Activated T-cell treated with anti-CD3 and anti-CD28 coated beads, Interleukin-2, amount 50 U/mL, for 24 hours (primary cell): ENCODE measurements at regions not wholly inside any gene's neighbourhood (a gene's known extent, or its start where the extent isn't known, plus 50 kb on each side); places are given as distances from the start of the nearest gene placed in this dataset.

Experiments
- DNase-seq: peaks from one replicate; pipeline ENCODE4 v3.0.0-alpha.2; 2020
- H3K27ac Mint-ChIP-seq: 2 replicates; pipeline ENCODE4 v1.8.0; 2020; ENCODE audit warnings: mild to moderate bottlenecking, mixed read lengths
- H3K27me3 Mint-ChIP-seq: 2 replicates; pipeline ENCODE4 v1.8.0; 2020; ENCODE audit warnings: mixed read lengths
- H3K36me3 Mint-ChIP-seq: 2 replicates; pipeline ENCODE4 v1.8.0; 2020; ENCODE audit warnings: low read depth, mixed read lengths
- H3K4me1 Mint-ChIP-seq: 2 replicates; pipeline ENCODE4 v1.8.0; 2020; ENCODE audit warnings: low read depth, mixed read lengths
- H3K4me3 Mint-ChIP-seq: 2 replicates; pipeline ENCODE4 v1.8.0; 2020; ENCODE audit warnings: mild to moderate bottlenecking, moderate library complexity, mixed read lengths
- H3K9me3 Mint-ChIP-seq: 2 replicates; pipeline ENCODE4 v1.8.0; 2020; ENCODE audit warnings: mixed read lengths

DNA sequence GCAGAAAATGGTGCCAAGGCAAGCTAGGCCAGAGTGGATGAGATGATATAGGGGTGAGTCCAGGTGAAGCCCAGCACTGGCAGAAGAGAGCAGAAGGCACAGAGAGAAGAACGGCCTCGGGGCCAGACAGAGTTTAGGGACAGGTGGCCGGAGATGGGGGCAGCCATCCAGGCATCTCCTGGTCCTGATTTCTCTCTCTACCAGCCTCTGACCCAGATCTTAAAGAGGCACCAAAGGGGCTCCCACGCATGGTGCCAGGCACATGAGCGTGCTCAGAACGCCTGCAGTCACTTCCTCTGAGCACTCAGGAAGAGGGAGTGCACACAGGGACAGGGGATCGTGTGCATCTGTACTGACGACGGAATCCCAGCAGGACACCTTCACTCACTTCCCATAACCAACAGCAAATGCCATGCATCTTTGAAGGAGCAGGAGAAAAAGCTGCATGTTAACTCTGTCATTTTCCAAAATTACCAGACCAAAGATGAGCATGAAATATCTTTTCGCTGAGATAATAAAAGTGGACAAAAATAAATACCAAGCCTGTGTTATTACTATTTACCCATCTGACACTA is 427.8 kb upstream of the MYT1L start:
- Mint-ChIP-seq H3K36me3 (no peaks in the 10 kb centered on the region), H3K4me3 (no peak overlapping the region), H3K9me3 (peaks cover 4% of the 10 kb centered on the region), H3K27ac (no peak overlapping the region), H3K27me3 (no peaks in the 10 kb centered on the region), H3K4me1 (no peaks in the 10 kb centered on the region)
- no peak for DNase-seq

DNA sequence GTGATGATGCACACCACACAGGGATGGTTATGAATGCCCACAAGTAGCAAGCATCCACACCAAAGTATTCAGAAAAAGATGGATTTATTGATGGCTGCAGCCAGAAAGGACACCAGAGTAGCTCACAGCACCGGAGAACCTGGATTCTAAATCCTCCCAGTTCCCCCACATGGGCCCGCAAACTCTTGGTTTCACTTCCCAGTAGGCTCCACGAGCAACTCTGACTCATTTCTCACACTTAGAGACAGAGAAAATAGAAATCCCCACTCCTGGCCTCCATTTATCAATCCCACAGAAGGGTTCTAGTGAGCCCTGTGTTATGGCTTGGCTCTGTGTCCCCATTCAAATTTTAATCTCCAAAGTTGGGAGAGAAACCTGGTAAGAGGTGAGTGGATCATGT is 426.7 kb upstream of the MYT1L start:
- DNase-seq, result no peak
- Mint-ChIP-seq H3K4me1 (no peaks in the 10 kb centered on the region), H3K4me3 (no peak overlapping the region), H3K27ac (no peak overlapping the region), H3K9me3 (peaks cover 10% of the 10 kb centered on the region), H3K27me3 (no peaks in the 10 kb centered on the region), H3K36me3 (no peaks in the 10 kb centered on the region)

DNA sequence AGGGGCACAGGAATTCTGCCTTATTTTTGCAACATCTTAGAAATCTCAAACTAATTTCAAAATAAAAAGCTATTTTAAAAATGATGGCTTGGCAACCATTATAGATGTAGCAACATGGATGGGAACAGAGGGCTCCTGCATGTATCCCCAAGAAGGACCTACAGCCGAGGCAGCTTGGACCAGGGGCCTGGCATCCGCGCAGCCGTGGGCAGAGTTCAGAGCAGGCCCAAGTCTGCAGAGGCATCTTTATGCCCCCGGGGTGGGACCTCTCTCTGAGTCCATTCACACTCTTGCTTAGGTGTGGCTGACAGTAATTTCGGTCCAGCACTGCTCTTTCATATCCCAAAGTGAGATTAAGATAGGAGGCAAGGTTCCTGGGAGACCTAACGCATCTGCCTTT is 425.8 kb upstream of the MYT1L start:
- H3K27ac Mint-ChIP-seq, result no peak overlapping the region
- H3K9me3 Mint-ChIP-seq, result peaks cover 11% of the 10 kb centered on the region
- no peak for DNase-seq
- no peaks in the 10 kb centered on the region for H3K27me3 Mint-ChIP-seq
- no peaks in the 10 kb centered on the region for H3K4me1 Mint-ChIP-seq
- H3K36me3 Mint-ChIP-seq, result no peaks in the 10 kb centered on the region
- no peak overlapping the region for H3K4me3 Mint-ChIP-seq

DNA sequence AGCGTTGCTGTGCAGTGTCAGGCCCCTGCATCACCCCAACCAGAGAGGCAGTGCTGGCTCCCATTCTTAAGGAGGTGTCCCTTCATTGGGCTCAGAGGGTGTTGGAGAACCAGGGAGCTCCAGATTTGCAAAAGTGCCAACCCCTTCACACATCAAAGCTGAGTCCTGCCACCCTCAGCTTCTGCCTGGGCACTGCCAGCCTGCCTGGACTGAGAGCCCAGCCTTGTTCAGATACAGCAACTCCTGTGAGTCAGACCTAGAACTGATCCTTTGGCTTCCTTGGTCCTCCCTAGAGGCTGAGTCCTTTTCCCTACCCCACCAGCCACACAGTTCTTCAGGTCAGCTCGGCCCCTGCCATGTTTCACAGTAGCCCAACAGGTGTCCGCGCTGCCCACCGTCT is 424.9 kb upstream of the MYT1L start:
- no peak overlapping the region for H3K27ac Mint-ChIP-seq
- H3K4me3 Mint-ChIP-seq, result no peak overlapping the region
- no peak for DNase-seq
- no peaks in the 10 kb centered on the region for H3K4me1 Mint-ChIP-seq
- no peaks in the 10 kb centered on the region for H3K27me3 Mint-ChIP-seq
- no peaks in the 10 kb centered on the region for H3K36me3 Mint-ChIP-seq
- H3K9me3 Mint-ChIP-seq, result peaks cover 11% of the 10 kb centered on the region

DNA sequence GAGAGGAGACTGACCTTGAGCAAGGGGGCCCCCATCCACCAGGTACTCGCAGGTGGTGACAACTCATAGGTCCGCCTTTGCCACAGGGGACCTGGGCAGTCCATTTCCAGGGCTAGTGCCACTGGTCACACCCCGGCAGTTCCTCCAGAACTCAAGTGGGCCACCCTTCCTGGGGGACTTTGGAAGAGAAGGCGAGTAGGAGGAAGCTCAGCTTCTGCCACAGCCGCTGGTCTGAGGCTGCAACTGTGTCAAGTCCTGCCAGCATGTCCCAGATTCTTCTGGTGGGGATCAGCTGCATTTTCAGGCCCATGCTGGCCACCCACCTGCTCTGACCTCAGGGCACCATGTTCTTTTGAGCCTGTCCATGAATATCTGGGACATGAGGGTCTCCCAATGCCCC is 423.9 kb upstream of the MYT1L start:
- H3K27me3 Mint-ChIP-seq, result no peaks in the 10 kb centered on the region
- no peaks in the 10 kb centered on the region for H3K36me3 Mint-ChIP-seq
- peaks cover 6% of the 10 kb centered on the region for H3K9me3 Mint-ChIP-seq
- no peak overlapping the region for H3K27ac Mint-ChIP-seq
- H3K4me3 Mint-ChIP-seq, result no peak overlapping the region
- H3K4me1 Mint-ChIP-seq, result no peaks in the 10 kb centered on the region
- no peak for DNase-seq

- no peaks in the 10 kb centered on the region for H3K4me1 Mint-ChIP-seq
- H3K4me3 Mint-ChIP-seq, result no peak overlapping the region
- peaks cover 6% of the 10 kb centered on the region for H3K9me3 Mint-ChIP-seq
- no peaks in the 10 kb centered on the region for H3K36me3 Mint-ChIP-seq
- no peak overlapping the region for H3K27ac Mint-ChIP-seq
- no peak for DNase-seq
- no peaks in the 10 kb centered on the region for H3K27me3 Mint-ChIP-seq
Measured at GRCh38 chr2:2751715-2752315, 420.7 kb upstream of the MYT1L start.

DNA sequence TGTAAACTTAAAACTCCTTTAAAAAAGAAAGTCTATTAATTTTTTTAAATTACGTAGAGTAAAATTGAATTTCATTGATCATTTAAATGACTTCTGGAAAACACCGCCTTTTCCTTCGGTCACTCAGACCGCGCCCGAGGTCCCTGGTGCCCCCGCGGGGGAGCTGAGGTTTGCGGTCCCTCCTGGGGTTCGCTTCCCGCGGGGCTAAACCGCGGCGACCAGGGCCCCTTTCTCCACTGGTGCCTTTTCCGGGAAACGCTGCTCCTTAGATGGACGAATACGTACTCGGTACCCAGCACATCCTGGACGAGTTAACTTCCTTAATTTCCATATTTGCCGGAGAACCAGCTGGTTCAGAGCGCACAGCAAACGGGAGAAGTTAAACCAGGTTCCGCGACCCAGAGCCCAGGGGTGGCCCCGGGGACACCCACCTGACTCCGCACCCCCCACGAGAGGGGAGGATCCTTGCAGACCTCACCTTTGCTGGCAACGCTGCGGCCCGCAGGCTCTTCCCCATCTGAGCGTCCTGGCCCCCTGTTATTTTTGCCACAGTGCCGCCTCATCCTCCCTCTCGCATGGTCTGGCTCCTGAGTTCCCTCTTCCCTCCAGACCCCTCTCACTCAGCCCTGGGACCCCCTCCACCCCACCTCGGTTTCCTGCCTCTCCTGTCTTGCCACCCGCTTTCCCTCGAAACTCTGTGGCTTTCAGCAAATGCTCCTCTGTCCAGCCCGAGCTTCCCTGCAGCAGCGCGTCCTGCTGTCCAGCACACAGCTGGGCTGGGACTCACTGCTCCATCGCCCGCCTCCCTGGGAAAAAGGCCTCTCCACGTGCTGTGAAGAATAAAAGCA is 420.0 kb upstream of the MYT1L start:
- H3K27me3 Mint-ChIP-seq, result no peaks in the 10 kb centered on the region
- no peak for DNase-seq
- H3K27ac Mint-ChIP-seq, result no peak overlapping the region
- H3K4me3 Mint-ChIP-seq, result no peak overlapping the region
- no peaks in the 10 kb centered on the region for H3K36me3 Mint-ChIP-seq
- H3K9me3 Mint-ChIP-seq, result peaks cover 6% of the 10 kb centered on the region
- no peaks in the 10 kb centered on the region for H3K4me1 Mint-ChIP-seq

- Mint-ChIP-seq H3K27ac (no peak overlapping the region), H3K27me3 (no peaks in the 10 kb centered on the region), H3K9me3 (peaks cover 6% of the 10 kb centered on the region), H3K36me3 (no peaks in the 10 kb centered on the region), H3K4me1 (no peaks in the 10 kb centered on the region), H3K4me3 (no peak overlapping the region)
- DNase-seq, result no peak
Measured at GRCh38 chr2:2749206-2749598, 418.1 kb upstream of the MYT1L start.

DNA sequence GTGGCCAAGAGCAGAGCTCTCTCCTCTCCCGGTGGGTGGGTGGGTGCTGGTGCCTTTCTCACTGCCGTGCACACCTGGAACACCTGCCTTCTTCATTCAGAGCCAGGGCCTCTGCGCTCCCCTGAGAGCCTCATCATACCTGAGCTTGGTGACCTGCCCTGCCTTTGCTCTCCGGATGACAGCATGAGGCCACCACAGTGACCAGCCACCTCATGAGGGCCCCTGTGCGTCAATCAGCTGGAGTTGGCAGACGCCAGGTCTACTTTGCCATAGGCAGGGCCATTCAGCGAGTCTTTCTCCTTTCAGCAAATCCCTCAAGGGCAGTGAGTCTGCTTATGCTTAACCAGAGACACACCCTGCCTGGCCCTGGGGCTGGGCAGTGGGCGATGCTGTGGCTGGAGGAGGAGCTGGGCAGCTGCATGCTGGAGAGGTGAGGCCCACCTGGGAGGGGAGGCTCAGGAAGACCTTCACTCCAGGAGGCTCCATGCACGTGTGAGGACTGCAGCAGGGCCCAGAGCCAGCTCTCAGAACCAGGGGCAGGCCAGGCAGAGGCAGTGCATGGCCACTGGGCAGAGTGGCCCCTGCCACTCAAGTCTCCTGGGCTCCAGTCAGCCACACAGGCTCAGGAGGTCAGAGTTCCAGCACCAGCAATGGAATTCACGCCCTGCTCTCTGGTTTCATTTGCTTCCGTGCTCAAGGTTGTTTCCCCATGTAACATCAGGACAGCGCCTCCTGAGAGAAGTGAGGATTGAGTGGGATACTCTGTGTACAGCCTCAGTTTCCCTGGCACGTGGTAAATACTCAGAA is 417.5 kb upstream of the MYT1L start:
- H3K27ac Mint-ChIP-seq, result no peak overlapping the region
- H3K9me3 Mint-ChIP-seq, result peaks cover 6% of the 10 kb centered on the region
- DNase-seq, result no peak
- no peak overlapping the region for H3K4me3 Mint-ChIP-seq
- H3K36me3 Mint-ChIP-seq, result no peaks in the 10 kb centered on the region
- no peaks in the 10 kb centered on the region for H3K27me3 Mint-ChIP-seq
- H3K4me1 Mint-ChIP-seq, result no peaks in the 10 kb centered on the region

- Mint-ChIP-seq H3K27ac (no peak overlapping the region), H3K4me1 (no peaks in the 10 kb centered on the region), H3K27me3 (no peaks in the 10 kb centered on the region), H3K9me3 (peaks cover 1% of the 10 kb centered on the region), H3K36me3 (no peaks in the 10 kb centered on the region), H3K4me3 (no peak overlapping the region)
- DNase-seq, result no peak
Measured at GRCh38 chr2:2747797-2748301, 416.8 kb upstream of the MYT1L start.

DNA sequence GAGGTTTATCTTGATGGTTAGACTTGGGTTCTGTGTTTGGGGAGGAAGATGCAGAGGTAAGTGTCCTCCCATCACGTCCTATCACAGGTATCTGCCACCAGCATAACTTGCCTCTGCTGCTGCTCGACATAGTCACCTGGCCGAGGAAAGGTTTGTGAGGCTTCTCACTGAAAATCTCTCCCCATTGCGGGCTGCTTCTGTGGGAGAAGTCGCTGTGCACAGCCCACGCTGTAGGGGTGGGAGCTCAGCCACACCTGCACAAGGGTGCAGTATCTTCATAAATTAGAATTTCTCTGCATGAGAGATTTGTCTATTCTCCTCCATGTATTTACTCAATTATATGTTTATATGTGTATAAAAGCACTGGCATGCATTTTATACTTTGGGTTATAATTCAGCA is 415.7 kb upstream of the MYT1L start:
- Mint-ChIP-seq H3K27me3 (no peaks in the 10 kb centered on the region), H3K27ac (no peak overlapping the region), H3K4me1 (no peaks in the 10 kb centered on the region), H3K4me3 (no peak overlapping the region), H3K36me3 (no peaks in the 10 kb centered on the region), H3K9me3 (no peaks in the 10 kb centered on the region)
- no peak for DNase-seq

DNA sequence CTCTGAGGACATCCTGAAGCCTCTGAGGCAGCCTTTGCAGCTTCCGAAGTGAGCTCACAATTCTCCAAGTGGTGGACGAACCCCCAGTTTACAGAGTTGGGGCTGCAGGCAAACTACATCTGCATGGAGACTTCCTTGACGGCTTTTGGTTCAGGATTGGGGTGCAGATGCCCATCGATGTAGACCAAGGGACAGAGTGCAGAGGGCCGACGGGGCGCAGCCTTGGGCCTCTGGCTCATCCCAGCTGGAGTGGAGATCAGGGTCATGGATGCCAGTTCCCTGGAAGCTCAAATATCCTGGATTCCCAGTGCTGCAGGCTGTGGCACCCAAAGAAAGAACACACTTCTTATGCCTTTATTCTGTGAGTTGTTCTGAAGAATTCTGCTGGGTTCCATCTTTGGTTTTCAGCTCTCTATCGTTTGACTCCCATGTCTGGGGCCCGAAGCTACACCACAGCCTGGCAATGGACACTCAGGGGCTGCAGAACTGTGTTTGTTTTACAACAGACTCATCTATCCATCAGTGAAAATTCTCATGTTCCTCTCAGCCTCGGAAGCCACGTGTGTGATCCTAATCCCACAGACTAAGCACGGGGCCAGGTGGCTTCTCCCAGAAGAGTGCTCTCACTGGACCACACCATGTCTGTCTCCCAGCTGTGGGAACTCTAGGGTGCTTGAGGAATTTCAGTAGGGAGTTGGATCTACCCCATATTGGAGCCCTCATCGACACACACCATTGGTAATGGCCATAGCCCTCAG is 414.1 kb upstream of the MYT1L start:
- Mint-ChIP-seq H3K36me3 (no peaks in the 10 kb centered on the region), H3K27me3 (no peaks in the 10 kb centered on the region), H3K27ac (no peak overlapping the region), H3K4me3 (no peak overlapping the region), H3K9me3 (peaks cover 4% of the 10 kb centered on the region), H3K4me1 (no peaks in the 10 kb centered on the region)
- DNase-seq, result no peak

GRCh38 chr2:2744107-2744506 is 413.0 kb upstream of the MYT1L start:
- no peaks in the 10 kb centered on the region for H3K4me1 Mint-ChIP-seq
- no peaks in the 10 kb centered on the region for H3K27me3 Mint-ChIP-seq
- H3K36me3 Mint-ChIP-seq, result no peaks in the 10 kb centered on the region
- H3K9me3 Mint-ChIP-seq, result peaks cover 6% of the 10 kb centered on the region
- H3K27ac Mint-ChIP-seq, result no peak overlapping the region
- no peak for DNase-seq
- no peak overlapping the region for H3K4me3 Mint-ChIP-seq

DNA sequence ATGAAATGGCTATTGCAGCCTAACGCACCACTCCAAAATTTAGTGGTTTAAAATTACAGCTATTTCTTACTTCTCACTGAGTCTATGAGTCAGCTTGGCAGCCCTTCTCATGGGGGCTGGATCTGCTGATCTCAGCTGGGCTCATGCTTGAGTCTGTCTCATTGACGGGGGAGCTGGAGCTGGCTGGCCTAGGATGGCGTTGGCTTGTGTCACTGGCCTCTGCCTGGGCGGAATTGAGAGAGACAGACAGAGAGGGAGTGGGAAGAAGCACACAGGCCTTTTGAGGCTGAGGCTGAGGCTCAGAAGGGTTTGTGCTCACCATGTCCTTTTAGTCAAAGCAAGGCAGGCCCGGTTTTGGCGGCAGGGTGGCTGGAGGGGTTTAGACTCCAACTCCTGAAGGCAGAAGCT is 412.1 kb upstream of the MYT1L start:
- H3K36me3 Mint-ChIP-seq, result no peaks in the 10 kb centered on the region
- H3K9me3 Mint-ChIP-seq, result peaks cover 6% of the 10 kb centered on the region
- no peak overlapping the region for H3K27ac Mint-ChIP-seq
- no peaks in the 10 kb centered on the region for H3K4me1 Mint-ChIP-seq
- no peak for DNase-seq
- no peak overlapping the region for H3K4me3 Mint-ChIP-seq
- no peaks in the 10 kb centered on the region for H3K27me3 Mint-ChIP-seq
